Keratinocyte (primary cell): ENCODE measurements at regions not wholly inside any gene's neighbourhood (a gene's known extent, or its start where the extent isn't known, plus 50 kb on each side); places are given as distances from the start of the nearest gene placed in this dataset.

Experiments used
- DNase-seq: peaks from one replicate; pipeline ENCODE4 v3.0.0-alpha.2; 2011; ENCODE audit warnings: low read depth, missing footprints, low spot score
- FAIRE-seq: peaks from 2 replicates; lab custom pipeline; 2011; peaks lifted over from hg19 to GRCh38; lab: Jason Lieb, UNC
- H2AFZ ChIP-seq: 2 replicates; pipeline ENCODE4 v1.6.0; 2012; ENCODE audit warnings: low read length, control low read depth, inconsistent platforms; ENCODE audit not compliant: control insufficient read depth
- H3K27ac ChIP-seq: 2 replicates; pipeline ENCODE4 v1.5.1; 2011; ENCODE audit warnings: low read length; ENCODE audit not compliant: control insufficient read depth, insufficient read depth
- H3K27me3 ChIP-seq: 3 replicates; pipeline ENCODE4 v1.6.0; 2011; ENCODE audit warnings: low read length; ENCODE audit not compliant: control insufficient read depth, insufficient read depth; ENCODE audit errors: extremely low read depth
- H3K36me3 ChIP-seq, 2 experiments: 2 replicates in 1 of 2; 3 replicates in 1 of 2; pipeline ENCODE4 v1.5.1; 2011; ENCODE audit warnings: low read length in 2 of 2, mild to moderate bottlenecking in 1 of 2; ENCODE audit not compliant: control insufficient read depth in 2 of 2, insufficient read depth in 2 of 2; ENCODE audit errors: extremely low read depth in 1 of 2
- H3K4me1 ChIP-seq: 3 replicates; pipeline ENCODE4 v1.5.1; 2011; ENCODE audit warnings: low read length; ENCODE audit not compliant: control insufficient read depth, insufficient read depth; ENCODE audit errors: extremely low read depth
- H3K4me2 ChIP-seq: 3 replicates; pipeline ENCODE4 v1.6.0; 2011; ENCODE audit warnings: low read depth, low read length; ENCODE audit not compliant: control insufficient read depth, insufficient read depth; ENCODE audit errors: extremely low read depth
- H3K4me3 ChIP-seq, 3 experiments: fragments of 200-600 bp in 1 of 3; sonication (generic) in 1 of 3; 2 replicates in 2 of 3; 3 replicates in 1 of 3; pipeline ENCODE4 v1.5.1; 2011 to 2016; ENCODE audit warnings: low read length in 3 of 3, mild to moderate bottlenecking in 3 of 3, control low read depth in 2 of 3, inconsistent platforms in 1 of 3, low read depth in 1 of 3, mixed read lengths in 1 of 3, mixed run types in 1 of 3, moderate library complexity in 1 of 3; ENCODE audit not compliant: control insufficient read depth in 2 of 3, insufficient read depth in 2 of 3; ENCODE audit errors: extremely low read depth in 1 of 3
- H3K79me2 ChIP-seq: 2 replicates; pipeline ENCODE4 v1.6.0; 2012; ENCODE audit warnings: low read length; ENCODE audit not compliant: control insufficient read depth, insufficient read depth
- H3K9ac ChIP-seq: 3 replicates; pipeline ENCODE4 v1.6.0; 2011; ENCODE audit warnings: low read length; ENCODE audit not compliant: control insufficient read depth, insufficient read depth; ENCODE audit errors: extremely low read depth
- H3K9me1 ChIP-seq: 3 replicates; pipeline ENCODE4 v1.6.0; 2011; ENCODE audit warnings: low read length; ENCODE audit not compliant: control insufficient read depth, insufficient read depth; ENCODE audit errors: extremely low read depth
- H3K9me3 ChIP-seq: 2 replicates; pipeline ENCODE4 v1.5.1; 2012; ENCODE audit warnings: low read depth, low read length; ENCODE audit not compliant: control insufficient read depth
- H4K20me1 ChIP-seq: 3 replicates; pipeline ENCODE4 v1.6.0; 2011; ENCODE audit warnings: low read length; ENCODE audit not compliant: control insufficient read depth, insufficient read depth; ENCODE audit errors: extremely low read depth
- CTCF ChIP-seq, 3 experiments: IDR thresholded peaks in 1 of 3; conservative IDR thresholded peaks in 1 of 3; optimal IDR thresholded peaks in 1 of 3; 2 replicates in 2 of 3; 3 replicates in 1 of 3; pipeline versions ENCODE3 to v1.5.1; 2011; ENCODE audit warnings: low read length in 3 of 3, mild to moderate bottlenecking in 3 of 3, moderate library complexity in 2 of 3, control low read depth in 1 of 3, inconsistent platforms in 1 of 3; ENCODE audit not compliant: insufficient read depth in 2 of 3; ENCODE audit errors: extremely low read depth in 1 of 3
- EZH2 ChIP-seq: IDR thresholded peaks from one replicate; pipeline ENCODE4 v1.6.1; 2012; ENCODE audit warnings: inconsistent platforms, mild to moderate bottlenecking, low read length, moderate library complexity
- dilution Hi-C: fragments of 300-500 bp; cut with MboI; formaldehyde crosslinking; loops from one replicate; pipeline ENCODE4 v1.7.0; 2020; ENCODE audit warnings: low sequenced_read_pairs; ENCODE audit not compliant: extremely low pct_ligation_motif_present

GRCh38 chr22:19644314-19645223 lies 69.7 kb upstream of the SEPTIN5 start:
- no peak overlapping the region for H3K27ac ChIP-seq
- DNase-seq = no peak
- H3K9me3 ChIP-seq = no peaks in the 10 kb centered on the region
- no peaks in the 10 kb centered on the region for H3K4me1 ChIP-seq
- H2AFZ ChIP-seq = no peak overlapping the region
- H3K9me1 ChIP-seq = no peaks in the 10 kb centered on the region
- H3K27me3 ChIP-seq = peaks cover 15% of the 10 kb centered on the region
- H3K36me3 ChIP-seq = no peaks in the 10 kb centered on the region
- no peak for FAIRE-seq
- no peak overlapping the region for H3K4me2 ChIP-seq
- TF ChIP-seq EZH2 (no peak), CTCF (optimal IDR thresholded peaks at IDR 0.05 in 1 of 3, IDR thresholded peaks at IDR 0.05 in 1 of 3, conservative IDR thresholded peaks at IDR 0.05 in 1 of 3; ENCODE audit: extremely low read depth in 1 of 3, insufficient read depth in 2 of 3, low read length in 3 of 3) (no peak)
- H3K4me3 ChIP-seq = no peak overlapping the region
- no peaks in the 10 kb centered on the region for H3K79me2 ChIP-seq
- H3K9ac ChIP-seq = no peak overlapping the region
- dilution Hi-C loops = no loop called here
- H4K20me1 ChIP-seq = no peaks in the 10 kb centered on the region

GRCh38 chr22:19645391-19645790 lies 68.9 kb upstream of the SEPTIN5 start:
- Histone ChIP-seq H3K9ac (no peak overlapping the region), H3K36me3 (no peaks in the 10 kb centered on the region), H4K20me1 (no peaks in the 10 kb centered on the region), H3K4me3 (no peak overlapping the region), H3K4me1 (no peaks in the 10 kb centered on the region), H2AFZ (no peak overlapping the region), H3K9me3 (no peaks in the 10 kb centered on the region), H3K27me3 (peaks cover 14% of the 10 kb centered on the region), H3K4me2 (no peak overlapping the region), H3K9me1 (no peaks in the 10 kb centered on the region), H3K79me2 (no peaks in the 10 kb centered on the region), H3K27ac (no peak overlapping the region)
- DNase-seq (no peak), FAIRE-seq (no peak)
- TF ChIP-seq CTCF (optimal IDR thresholded peaks at IDR 0.05 in 1 of 3, IDR thresholded peaks at IDR 0.05 in 1 of 3, conservative IDR thresholded peaks at IDR 0.05 in 1 of 3; ENCODE audit: extremely low read depth in 1 of 3, insufficient read depth in 2 of 3, low read length in 3 of 3) (no peak), EZH2 (no peak)
- dilution Hi-C loops = no loop called here
